Activated T-cell treated with anti-CD3 and anti-CD28 coated beads, Interleukin-2, amount 50 U/mL, for 48 hours (primary cell): ENCODE measurements at regions not wholly inside any gene's neighbourhood (a gene's known extent, or its start where the extent isn't known, plus 50 kb on each side); places are given as distances from the start of the nearest gene placed in this dataset.
"Not testable (repeated sequence)": the region's sequence is repeated elsewhere in the genome, so short reads cannot be mapped to it uniquely, and the experiment has no call there.

ENCODE experiments used
- DNase-seq, 2 experiments: peaks; one replicate each; pipeline ENCODE4 v3.0.0-alpha.2; 2020

DNA sequence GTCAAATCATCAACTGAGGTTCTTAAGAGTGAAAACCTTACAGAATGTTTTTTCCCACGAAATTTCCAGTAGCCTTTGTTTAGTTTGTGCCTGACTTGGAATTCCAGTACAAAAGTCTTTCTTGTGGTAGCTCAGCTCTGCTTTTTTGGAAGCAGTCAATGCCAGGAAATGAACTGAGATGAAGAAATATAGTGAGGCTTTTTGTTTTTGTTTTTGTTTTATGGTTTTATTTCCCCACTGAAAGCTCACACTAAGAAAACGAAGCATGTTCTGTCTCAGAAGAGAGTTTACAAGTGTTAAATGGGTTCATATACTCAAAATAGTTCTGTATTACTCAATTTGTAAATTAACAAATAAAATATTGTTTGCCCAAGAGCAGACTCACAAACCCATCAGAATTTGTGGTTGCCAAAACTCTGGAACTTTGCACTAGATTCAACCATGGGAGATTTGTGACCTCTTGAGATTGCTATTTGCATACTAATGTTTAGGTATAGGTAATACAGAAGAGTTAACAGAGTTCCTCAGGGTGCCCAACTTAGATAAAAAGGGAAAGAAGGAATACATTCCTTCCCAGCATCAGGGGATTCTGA is 1060.8 kb downstream of the FAT4 start:
- no peak for DNase-seq

DNA sequence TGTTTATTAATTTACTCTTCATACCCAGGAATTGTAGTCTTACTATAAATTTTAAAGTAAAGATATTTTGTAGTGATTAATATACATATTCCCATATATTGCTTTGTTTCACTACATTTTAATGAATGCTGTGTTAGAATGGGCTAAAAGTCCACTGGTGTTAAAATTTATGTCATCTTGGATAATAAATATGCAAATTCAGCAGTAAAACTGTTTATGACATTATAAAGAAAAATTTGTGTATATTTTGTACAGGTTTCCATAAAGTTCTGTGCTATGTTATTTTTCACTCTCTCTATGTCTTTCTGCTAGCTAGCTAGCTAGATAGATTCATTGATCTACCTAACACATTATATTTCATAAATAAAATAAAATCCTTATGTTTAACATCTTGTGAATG is 1071.2 kb downstream of the FAT4 start:
- no peak for DNase-seq

GRCh38 chr4:126386512-126386911 is 1071.8 kb downstream of the FAT4 start:
- DNase-seq: no peak

GRCh38 chr4:126395664-126396063 is 1080.9 kb downstream of the FAT4 start:
- no peak for DNase-seq

DNA sequence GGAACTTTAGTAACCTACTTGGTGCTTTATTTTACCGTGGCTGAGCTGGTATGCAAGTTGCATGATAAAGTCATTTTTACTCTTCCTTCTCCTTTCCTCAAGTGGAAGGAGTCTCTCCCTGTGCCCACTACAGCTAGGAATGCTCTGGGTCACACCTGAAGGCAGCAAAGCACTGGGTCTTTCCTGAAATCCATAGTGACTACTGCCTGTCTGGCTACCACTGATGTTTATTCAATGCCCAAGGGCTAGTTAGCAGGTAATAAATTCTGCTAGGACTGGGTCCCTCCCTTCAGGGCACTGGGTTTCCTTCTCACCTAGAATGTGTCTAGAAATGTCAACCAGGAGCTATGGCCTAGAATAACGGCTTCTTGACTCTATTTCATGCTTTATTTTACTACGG is 1081.4 kb downstream of the FAT4 start:
- DNase-seq: no peak

- no peak for DNase-seq
These were observed 1081.9 kb downstream of the FAT4 start for GRCh38 chr4:126396703-126397102.

- DNase-seq: no peak
These were observed 1089.8 kb downstream of the FAT4 start for GRCh38 chr4:126404549-126404948.

DNA sequence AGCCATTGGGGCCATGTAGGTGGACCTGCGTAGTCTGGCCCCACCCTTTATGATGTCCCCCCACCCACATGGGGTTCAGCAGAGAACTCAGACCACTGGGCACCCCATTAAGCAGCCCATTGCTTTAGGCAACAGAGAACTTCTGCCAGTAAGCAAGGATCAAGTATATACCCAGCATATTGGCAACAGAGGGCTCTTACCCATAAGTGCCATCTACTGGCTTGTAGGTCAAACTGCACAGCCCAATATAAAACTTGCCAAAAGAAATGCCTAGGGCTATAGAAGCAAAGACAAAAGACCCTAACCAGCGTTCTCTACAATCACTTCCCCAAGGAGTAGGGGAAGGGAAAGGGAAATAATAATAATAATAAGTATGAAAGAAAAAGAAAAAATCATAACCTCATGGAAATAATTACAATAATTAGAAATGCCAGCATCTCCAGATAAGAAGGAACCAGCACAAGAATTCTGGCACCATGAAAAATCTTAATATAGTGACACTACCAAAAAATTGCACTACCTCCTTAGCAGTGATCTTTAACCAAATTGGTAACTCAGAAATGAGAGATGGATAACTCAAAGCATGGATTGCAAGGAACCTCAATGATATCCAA is 1090.7 kb downstream of the FAT4 start:
- DNase-seq: no peak

GRCh38 chr4:126409746-126410145 is 1095.0 kb downstream of the FAT4 start:
- no peak for DNase-seq

DNA sequence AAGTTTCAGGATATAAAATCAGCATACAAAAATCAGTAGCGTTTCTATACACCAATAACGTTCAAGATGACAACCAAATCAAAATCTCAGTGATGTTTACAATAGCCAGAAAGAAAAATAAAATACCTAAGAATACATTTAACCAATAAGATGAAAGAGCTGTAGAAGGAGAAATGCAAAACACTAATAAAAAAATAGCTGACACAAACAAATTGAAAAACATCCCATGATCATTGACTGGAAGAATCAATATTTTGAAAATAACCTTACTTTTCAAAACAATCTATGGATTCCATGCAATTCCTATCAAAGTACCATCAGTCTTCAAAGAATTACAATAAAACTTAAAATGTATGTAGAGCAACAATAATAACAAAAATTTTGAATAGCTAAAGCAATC is 1096.3 kb downstream of the FAT4 start:
- no peak for DNase-seq

GRCh38 chr4:126412310-126412709 is 1097.6 kb downstream of the FAT4 start:
- DNase-seq: not testable (repeated sequence)

DNA sequence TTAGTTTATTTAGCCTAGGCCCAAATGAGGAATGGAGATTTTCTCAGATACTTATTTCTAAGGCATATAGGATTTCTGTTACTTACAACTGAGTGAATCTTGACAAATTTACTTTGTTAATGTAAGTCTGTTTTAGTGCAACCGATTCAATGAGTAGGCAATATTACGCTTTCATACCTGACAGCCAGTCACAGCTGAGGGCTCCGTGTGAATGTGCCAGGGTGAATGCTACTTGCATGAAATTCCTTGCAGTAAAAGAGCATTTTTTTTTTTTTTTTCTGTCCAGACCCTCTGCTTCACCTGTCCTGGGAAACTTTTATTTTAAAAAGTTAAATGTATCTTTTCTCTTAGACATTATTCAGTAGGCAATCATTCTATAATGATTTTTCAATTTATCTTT is 1100.0 kb downstream of the FAT4 start:
- DNase-seq: no peak

GRCh38 chr4:126419266-126419665 is 1104.5 kb downstream of the FAT4 start:
- no peak for DNase-seq

- DNase-seq: no peak
These were observed 1113.1 kb downstream of the FAT4 start for GRCh38 chr4:126427853-126428252.

DNA sequence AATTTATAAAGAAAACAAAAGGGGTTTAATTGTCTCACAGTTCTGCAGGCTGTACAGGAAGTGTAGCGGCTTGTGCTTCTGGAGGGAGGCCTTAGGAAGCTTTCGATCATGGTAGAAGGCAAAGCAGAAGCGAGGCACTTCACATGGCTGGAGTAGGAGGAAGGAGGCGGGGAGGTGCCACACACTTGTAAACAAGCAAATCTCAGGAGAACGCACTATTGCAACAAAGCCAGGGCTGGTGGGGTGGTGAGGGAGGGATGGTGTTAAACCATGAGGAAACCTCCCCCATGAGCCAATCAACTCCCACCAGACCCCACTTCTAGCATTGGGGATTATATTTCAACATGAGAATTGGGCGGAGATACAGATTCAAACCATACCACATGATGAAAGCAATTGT is 1116.3 kb downstream of the FAT4 start:
- no peak for DNase-seq

- DNase-seq: no peak
These were observed 1120.7 kb downstream of the FAT4 start for GRCh38 chr4:126435491-126435890.

DNA sequence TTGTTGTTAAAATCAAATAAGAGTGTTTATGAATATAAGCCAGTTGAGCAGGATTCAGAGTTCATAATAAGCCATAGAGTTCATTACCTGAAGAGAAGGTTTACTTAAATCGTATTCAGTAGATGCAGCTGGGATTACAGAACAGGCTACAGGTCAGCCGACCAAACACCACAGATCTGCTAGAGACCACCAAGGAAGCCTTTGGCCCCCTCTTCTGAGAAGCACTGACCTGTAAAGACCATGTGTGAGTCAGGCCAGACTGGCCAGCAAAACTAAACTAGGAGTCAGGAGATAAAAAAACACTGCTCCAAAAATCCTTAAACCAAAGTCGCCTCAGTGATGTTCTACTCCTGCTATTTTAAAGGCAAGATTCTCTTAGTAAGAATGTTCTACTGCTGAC is 1125.5 kb downstream of the FAT4 start:
- no peak for DNase-seq

DNA sequence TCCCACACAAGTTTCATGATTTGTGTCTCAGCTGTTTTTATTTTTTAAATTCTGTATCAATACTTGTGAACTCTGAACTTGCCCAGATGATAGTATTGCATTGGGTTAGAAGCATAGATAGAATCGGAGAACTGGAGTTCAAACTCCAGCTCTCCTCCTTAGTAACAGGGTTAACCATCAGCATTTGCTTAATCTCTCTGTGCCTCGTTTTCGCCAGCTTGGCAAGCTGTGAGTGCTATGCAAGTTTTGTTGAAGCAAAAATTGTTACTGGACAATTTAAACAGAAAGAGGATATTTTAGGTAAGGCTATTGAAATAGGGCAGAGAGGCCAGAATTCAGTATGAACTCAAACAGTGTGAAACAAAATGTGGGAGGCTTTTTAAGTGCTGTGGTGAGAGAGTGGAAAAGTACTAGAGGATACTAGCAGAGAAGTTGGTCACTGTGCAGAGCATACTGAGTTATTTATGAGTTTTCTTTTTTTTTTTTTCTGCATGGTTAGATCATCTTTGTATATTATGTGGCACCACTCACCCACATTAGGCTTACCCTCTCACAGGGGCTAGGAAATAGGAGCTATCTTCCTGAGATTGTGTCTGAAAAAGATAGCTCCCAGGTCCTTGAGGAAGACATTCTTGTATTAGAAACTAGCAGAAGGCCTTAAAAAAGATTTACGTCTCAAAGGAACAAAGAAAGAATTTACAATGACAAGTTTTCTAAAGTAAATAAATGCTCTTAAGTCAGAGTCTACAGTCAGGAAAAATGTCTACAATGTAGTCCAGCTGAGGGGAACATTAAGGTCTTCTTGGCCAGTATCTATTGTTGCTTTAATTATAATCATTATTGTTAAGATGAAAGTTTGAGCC is 1126.6 kb downstream of the FAT4 start:
- DNase-seq: no peak

DNA sequence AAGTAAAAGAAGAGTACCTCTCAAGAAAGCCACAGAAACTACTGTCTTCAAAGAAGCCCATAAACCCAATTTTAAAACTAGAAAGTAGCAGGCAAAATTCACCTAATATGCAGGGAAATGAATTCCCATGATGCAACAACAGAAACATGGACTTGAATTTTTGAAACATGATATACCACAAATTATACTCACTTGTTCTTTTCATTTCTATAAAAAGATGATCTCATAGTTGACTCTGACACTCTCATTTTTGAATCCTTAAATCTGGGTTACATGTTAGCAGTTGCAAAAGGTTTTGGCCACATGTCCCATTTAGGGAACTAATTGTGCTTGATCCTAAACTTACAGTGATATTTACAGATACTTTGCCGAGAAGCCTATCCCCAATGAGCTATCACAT is 1130.8 kb downstream of the FAT4 start:
- no peak for DNase-seq

- DNase-seq: no peak
These were observed 1132.2 kb downstream of the FAT4 start for GRCh38 chr4:126446917-126447316.

DNA sequence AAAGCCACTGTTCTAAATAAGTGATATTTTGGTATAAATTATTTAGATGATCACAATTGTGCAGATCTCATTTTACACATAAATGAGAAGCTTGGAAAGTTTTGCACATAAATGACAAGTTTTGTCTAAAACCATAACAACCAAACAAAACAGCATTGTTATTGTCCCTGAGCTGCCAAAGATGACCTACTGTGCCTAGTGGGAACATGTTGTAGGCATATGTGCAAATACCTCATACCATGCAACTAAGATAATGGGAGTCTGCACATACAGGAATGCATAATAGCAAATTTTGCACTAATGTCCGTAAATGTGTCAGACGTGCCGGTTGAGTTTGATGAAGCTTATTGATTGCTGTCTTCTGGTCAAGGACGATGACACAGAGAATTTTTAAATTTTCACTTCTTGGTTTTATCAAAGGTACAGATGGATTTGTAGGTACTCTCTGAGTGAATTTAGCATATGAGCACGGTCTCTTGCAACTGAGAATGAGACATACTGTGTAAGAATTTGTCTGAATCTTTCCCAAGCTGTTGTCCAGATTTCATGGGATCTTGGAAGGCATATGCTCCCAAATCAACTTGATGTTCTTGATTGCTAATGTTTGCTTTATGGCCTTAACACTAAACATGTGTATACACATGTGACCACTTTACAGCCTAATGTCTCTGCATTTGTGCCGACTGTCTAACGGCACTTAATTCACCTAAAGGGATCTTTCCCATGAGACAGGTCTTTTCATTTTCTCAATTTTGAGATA is 1133.5 kb downstream of the FAT4 start:
- no peak for DNase-seq

DNA sequence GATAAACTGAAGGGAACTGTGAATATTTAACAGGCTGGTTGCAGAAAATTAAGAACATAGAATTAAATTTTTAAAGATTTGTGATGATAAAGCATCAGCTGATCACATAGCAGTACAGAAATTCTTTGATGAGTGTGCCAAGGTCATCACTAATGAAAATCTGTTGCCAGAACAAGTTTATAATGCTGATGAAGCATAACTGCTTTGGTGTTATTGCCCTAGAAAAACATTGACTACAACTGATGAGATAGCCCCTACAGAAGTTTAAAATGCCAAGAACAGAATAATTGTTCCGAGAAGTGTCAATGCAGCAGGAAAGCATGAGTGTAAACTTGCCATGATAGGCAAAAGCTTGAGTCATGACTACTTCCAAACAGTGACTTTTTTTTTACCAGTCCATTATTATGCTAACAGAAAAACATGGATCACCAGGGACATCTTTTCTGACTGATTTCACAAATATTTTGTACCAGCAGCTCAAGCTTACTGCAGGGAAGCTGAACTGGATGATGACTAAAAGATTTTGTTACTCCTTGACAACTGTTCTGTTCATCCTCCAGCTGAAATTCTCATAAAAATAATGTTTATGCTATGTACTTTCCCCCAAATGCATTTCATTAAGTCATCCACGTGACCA is 1136.6 kb downstream of the FAT4 start:
- DNase-seq: no peak

GRCh38 chr4:126455865-126456264 is 1141.1 kb downstream of the FAT4 start:
- DNase-seq: no peak
